Parathyroid adenoma (tissue), 2 donors: ENCODE measurements at regions not wholly inside any gene's neighbourhood (a gene's known extent, or its start where the extent isn't known, plus 50 kb on each side); places are given as distances from the start of the nearest gene placed in this dataset.

Experiments
- H2AFZ ChIP-seq: fragments of 300-600 bp; sonication (generic); one replicate; pipeline ENCODE4 v1.7.0; 2017; ENCODE audit warnings: antibody characterized with exemption, mild to moderate bottlenecking
- H3K27ac ChIP-seq: fragments of 300-600 bp; sonication (generic); one replicate; pipeline ENCODE4 v1.7.0; 2017
- H3K27me3 ChIP-seq: fragments of 300-600 bp; sonication (generic); one replicate; pipeline ENCODE4 v1.7.0; 2017; ENCODE audit warnings: low read length; ENCODE audit not compliant: control insufficient read depth, insufficient read depth
- H3K36me3 ChIP-seq: fragments of 300-600 bp; sonication (generic); one replicate; pipeline ENCODE4 v1.7.0; 2017; ENCODE audit warnings: low read length; ENCODE audit not compliant: control insufficient read depth, insufficient read depth
- H3K4me1 ChIP-seq: fragments of 300-600 bp; sonication (generic); one replicate; pipeline ENCODE4 v1.7.0; 2017; ENCODE audit warnings: control low read depth
- H3K4me2 ChIP-seq: fragments of 300-600 bp; sonication (generic); one replicate; pipeline ENCODE4 v1.7.0; 2017; ENCODE audit warnings: low read length
- H3K4me3 ChIP-seq: fragments of 300-600 bp; sonication (generic); one replicate; pipeline ENCODE4 v1.7.0; 2017; ENCODE audit warnings: low read depth, low read length
- H3K79me2 ChIP-seq: fragments of 300-600 bp; sonication (generic); one replicate; pipeline ENCODE4 v1.7.0; 2017; ENCODE audit warnings: control low read depth
- H3K9ac ChIP-seq: fragments of 300-600 bp; sonication (generic); one replicate; pipeline ENCODE4 v1.7.0; 2017; ENCODE audit warnings: mild to moderate bottlenecking
- H3K9me3 ChIP-seq: fragments of 300-600 bp; sonication (generic); one replicate; pipeline ENCODE4 v1.7.0; 2017; ENCODE audit warnings: low read length; ENCODE audit not compliant: control insufficient read depth
- TF ChIP-seq, protein P1 (sequence below): fragments of 300-600 bp; sonication (generic); IDR thresholded peaks from one replicate; pipeline ENCODE4 v1.7.0; 2017; ENCODE audit warnings: antibody characterized with exemption, mild to moderate bottlenecking
- donor health status: primary hyperparathyroidism.

DNA sequence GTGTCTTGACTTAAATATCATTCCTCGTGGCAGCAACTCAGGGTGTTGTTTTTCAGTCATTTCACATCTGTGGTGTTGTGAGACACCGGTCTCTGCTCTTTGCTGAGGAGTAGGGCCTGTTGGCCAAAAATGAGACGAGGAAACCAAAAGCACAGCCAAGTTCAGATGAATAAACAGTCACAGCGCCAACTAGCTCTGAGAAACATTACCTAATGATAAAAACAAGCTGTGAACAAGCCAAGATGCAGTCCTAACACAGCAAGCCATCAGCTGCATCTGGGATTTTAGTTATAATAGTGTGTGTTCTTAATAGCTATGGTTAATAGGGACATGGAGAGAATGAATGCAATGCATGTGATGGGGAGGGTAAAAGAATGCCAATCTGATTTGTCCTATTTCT lies 843.4 kb upstream of the DPPA4 start:
- no peak overlapping the region for H3K4me2 ChIP-seq
- H3K79me2 ChIP-seq = no peaks in the 10 kb centered on the region
- TF ChIP-seq, protein P1, sequence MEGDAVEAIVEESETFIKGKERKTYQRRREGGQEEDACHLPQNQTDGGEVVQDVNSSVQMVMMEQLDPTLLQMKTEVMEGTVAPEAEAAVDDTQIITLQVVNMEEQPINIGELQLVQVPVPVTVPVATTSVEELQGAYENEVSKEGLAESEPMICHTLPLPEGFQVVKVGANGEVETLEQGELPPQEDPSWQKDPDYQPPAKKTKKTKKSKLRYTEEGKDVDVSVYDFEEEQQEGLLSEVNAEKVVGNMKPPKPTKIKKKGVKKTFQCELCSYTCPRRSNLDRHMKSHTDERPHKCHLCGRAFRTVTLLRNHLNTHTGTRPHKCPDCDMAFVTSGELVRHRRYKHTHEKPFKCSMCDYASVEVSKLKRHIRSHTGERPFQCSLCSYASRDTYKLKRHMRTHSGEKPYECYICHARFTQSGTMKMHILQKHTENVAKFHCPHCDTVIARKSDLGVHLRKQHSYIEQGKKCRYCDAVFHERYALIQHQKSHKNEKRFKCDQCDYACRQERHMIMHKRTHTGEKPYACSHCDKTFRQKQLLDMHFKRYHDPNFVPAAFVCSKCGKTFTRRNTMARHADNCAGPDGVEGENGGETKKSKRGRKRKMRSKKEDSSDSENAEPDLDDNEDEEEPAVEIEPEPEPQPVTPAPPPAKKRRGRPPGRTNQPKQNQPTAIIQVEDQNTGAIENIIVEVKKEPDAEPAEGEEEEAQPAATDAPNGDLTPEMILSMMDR = no peak
- no peaks in the 10 kb centered on the region for H3K36me3 ChIP-seq
- H3K9ac ChIP-seq = no peak overlapping the region
- H2AFZ ChIP-seq = no peak overlapping the region
- no peak overlapping the region for H3K4me3 ChIP-seq
- no peak overlapping the region for H3K27ac ChIP-seq
- no peaks in the 10 kb centered on the region for H3K4me1 ChIP-seq
- H3K27me3 ChIP-seq = no peaks in the 10 kb centered on the region
- no peaks in the 10 kb centered on the region for H3K9me3 ChIP-seq

- TF ChIP-seq, protein P1 = no peak
- H3K79me2 ChIP-seq = no peaks in the 10 kb centered on the region
- H3K9ac ChIP-seq = no peak overlapping the region
- no peak overlapping the region for H2AFZ ChIP-seq
- no peaks in the 10 kb centered on the region for H3K4me1 ChIP-seq
- no peaks in the 10 kb centered on the region for H3K27me3 ChIP-seq
- H3K4me2 ChIP-seq = no peak overlapping the region
- H3K36me3 ChIP-seq = no peaks in the 10 kb centered on the region
- no peak overlapping the region for H3K27ac ChIP-seq
- no peaks in the 10 kb centered on the region for H3K9me3 ChIP-seq
- H3K4me3 ChIP-seq = no peak overlapping the region
Observed at GRCh38 chr3:110181226-110181625, 843.9 kb upstream of the DPPA4 start.

DNA sequence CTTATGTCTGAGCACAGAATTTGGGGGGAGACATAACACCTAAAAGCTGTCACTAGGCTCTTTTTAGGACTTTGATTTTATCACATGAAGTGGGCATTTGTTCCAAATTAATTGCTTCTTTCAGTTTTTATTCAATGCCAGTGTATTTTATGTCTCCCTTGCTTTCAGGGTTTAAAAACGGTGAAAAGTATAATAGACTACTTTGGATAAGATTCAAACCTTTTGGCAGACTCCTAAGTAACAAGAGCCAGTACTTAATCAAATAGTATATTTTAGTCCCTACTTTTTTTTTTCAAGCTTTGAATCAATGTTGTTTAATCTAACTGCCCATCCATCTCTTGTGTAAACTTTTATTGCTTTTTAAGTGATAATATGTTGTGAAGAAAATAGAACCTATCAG lies 847.2 kb upstream of the DPPA4 start:
- TF ChIP-seq, protein P1 = no peak
- Histone ChIP-seq H3K4me2 (no peak overlapping the region), H3K4me3 (no peak overlapping the region), H3K9ac (no peak overlapping the region), H3K27ac (no peak overlapping the region), H3K4me1 (no peaks in the 10 kb centered on the region), H2AFZ (no peak overlapping the region), H3K9me3 (no peaks in the 10 kb centered on the region), H3K36me3 (no peaks in the 10 kb centered on the region), H3K79me2 (no peaks in the 10 kb centered on the region), H3K27me3 (no peaks in the 10 kb centered on the region)

DNA sequence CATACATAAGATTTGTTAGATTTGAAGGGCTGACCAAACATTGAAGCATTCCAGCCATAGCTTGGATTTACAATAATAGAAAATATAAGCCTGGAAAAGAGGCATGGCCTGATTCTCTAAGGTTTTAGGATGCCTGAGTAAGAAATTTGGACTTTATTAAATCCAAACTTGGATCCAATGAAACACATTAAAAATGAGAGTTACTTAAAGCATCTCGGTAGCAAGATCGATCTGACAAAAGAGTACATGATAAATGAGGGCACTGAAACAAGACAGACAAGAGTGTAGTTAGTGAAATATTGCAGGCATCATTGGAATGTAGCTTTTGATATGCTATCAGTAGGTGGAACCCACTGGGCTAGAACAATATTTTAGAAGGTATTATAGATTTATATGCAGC lies 855.7 kb upstream of the DPPA4 start:
- no peak overlapping the region for H3K4me2 ChIP-seq
- no peaks in the 10 kb centered on the region for H3K9me3 ChIP-seq
- H3K4me3 ChIP-seq = no peak overlapping the region
- H3K79me2 ChIP-seq = no peaks in the 10 kb centered on the region
- no peaks in the 10 kb centered on the region for H3K27me3 ChIP-seq
- TF ChIP-seq, protein P1 = no peak
- H2AFZ ChIP-seq = no peak overlapping the region
- H3K36me3 ChIP-seq = no peaks in the 10 kb centered on the region
- no peak overlapping the region for H3K9ac ChIP-seq
- H3K27ac ChIP-seq = no peak overlapping the region
- no peaks in the 10 kb centered on the region for H3K4me1 ChIP-seq

- H3K4me1 ChIP-seq = no peaks in the 10 kb centered on the region
- no peaks in the 10 kb centered on the region for H3K9me3 ChIP-seq
- no peak overlapping the region for H3K4me3 ChIP-seq
- no peak overlapping the region for H3K4me2 ChIP-seq
- no peaks in the 10 kb centered on the region for H3K27me3 ChIP-seq
- H3K79me2 ChIP-seq = no peaks in the 10 kb centered on the region
- H3K9ac ChIP-seq = no peak overlapping the region
- TF ChIP-seq, protein P1 = no peak
- no peaks in the 10 kb centered on the region for H3K36me3 ChIP-seq
- no peak overlapping the region for H3K27ac ChIP-seq
- H2AFZ ChIP-seq = no peak overlapping the region
Observed at GRCh38 chr3:110198717-110199587, 861.6 kb upstream of the DPPA4 start.
